HG03439 (cell line): ENCODE measurements at regions not wholly inside any gene's neighbourhood (a gene's known extent, or its start where the extent isn't known, plus 50 kb on each side); places are given as distances from the start of the nearest gene placed in this dataset.

Source experiments
- ATAC-seq: cut with Tn5 transposase; IDR thresholded peaks from one replicate; pipeline ENCODE4 v1.9.1; 2021; ENCODE audit warnings: mild to moderate bottlenecking, moderate library complexity; ENCODE audit not compliant: unreplicated experiment

GRCh38 chr13:104895521-104895920 lies 1639.9 kb downstream of the EFNB2 start:
- no peak for ATAC-seq

- ATAC-seq: no peak
These were observed 1660.3 kb downstream of the EFNB2 start for GRCh38 chr13:104875038-104875754.

GRCh38 chr13:104872153-104872552 lies 1663.3 kb downstream of the EFNB2 start:
- no peak for ATAC-seq

- no peak for ATAC-seq
These were observed 1664.0 kb downstream of the EFNB2 start for GRCh38 chr13:104871456-104871855.

GRCh38 chr13:104869501-104869900 lies 1666.0 kb downstream of the EFNB2 start:
- no peak for ATAC-seq

GRCh38 chr13:104868806-104869205 lies 1666.7 kb downstream of the EFNB2 start:
- ATAC-seq: no peak

- ATAC-seq: no peak
These were observed 1679.9 kb downstream of the EFNB2 start for GRCh38 chr13:104855581-104855980.

GRCh38 chr13:104854698-104855097 lies 1680.8 kb downstream of the EFNB2 start:
- ATAC-seq: no peak

GRCh38 chr13:104854007-104854406 lies 1681.5 kb downstream of the EFNB2 start:
- ATAC-seq: no peak

- no peak for ATAC-seq
These were observed 1687.5 kb downstream of the EFNB2 start for GRCh38 chr13:104847922-104848321.

- no peak for ATAC-seq
These were observed 1692.1 kb downstream of the EFNB2 start for GRCh38 chr13:104843401-104843800.

- no peak for ATAC-seq
These were observed 1694.4 kb downstream of the EFNB2 start for GRCh38 chr13:104841110-104841509.

- no peak for ATAC-seq
These were observed 1697.7 kb downstream of the EFNB2 start for GRCh38 chr13:104837756-104838155.

- no peak for ATAC-seq
These were observed 1702.2 kb downstream of the EFNB2 start for GRCh38 chr13:104833221-104833620.

- ATAC-seq: no peak
These were observed 1703.2 kb downstream of the EFNB2 start for GRCh38 chr13:104832231-104832630.

GRCh38 chr13:104831831-104832230 lies 1703.6 kb downstream of the EFNB2 start:
- no peak for ATAC-seq

- ATAC-seq: no peak
These were observed 1711.8 kb downstream of the EFNB2 start for GRCh38 chr13:104823709-104824108.

GRCh38 chr13:104823071-104823470 lies 1712.4 kb downstream of the EFNB2 start:
- ATAC-seq: no peak

GRCh38 chr13:104817271-104817670 lies 1718.2 kb downstream of the EFNB2 start:
- ATAC-seq: no peak

GRCh38 chr13:104816726-104817125 lies 1718.7 kb downstream of the EFNB2 start:
- ATAC-seq: no peak

- ATAC-seq: no peak
These were observed 1725.2 kb downstream of the EFNB2 start for GRCh38 chr13:104810242-104810641.

- ATAC-seq: no peak
These were observed 1726.0 kb downstream of the EFNB2 start for GRCh38 chr13:104809483-104809882.

GRCh38 chr13:104805346-104805745 lies 1730.1 kb downstream of the EFNB2 start:
- ATAC-seq: no peak
